SK-N-SH treated with all-trans-retinoic acid at 6 μM for 48 hours (cell line): ENCODE measurements at regions not wholly inside any gene's neighbourhood (a gene's known extent, or its start where the extent isn't known, plus 50 kb on each side); places are given as distances from the start of the nearest gene placed in this dataset.

Experiments
- GLIS3 ChIP-seq: fragments of 250-450 bp; sonication (Bioruptor Pico); IDR thresholded peaks from 2 replicates; pipeline ENCODE4 v1.5.0; 2020; ENCODE audit warnings: mild to moderate bottlenecking, moderate library complexity
- PPARA ChIP-seq: fragments of 250-450 bp; sonication (Bioruptor Pico); IDR thresholded peaks from 2 replicates; pipeline ENCODE4 v1.5.0; 2020; ENCODE audit warnings: mild to moderate bottlenecking, borderline replicate concordance
- TCF4 ChIP-seq: fragments of 250-450 bp; sonication (Bioruptor Pico); IDR thresholded peaks from 2 replicates; pipeline ENCODE4 v1.8.0; 2021; ENCODE audit warnings: mild to moderate bottlenecking, moderate library complexity, borderline replicate concordance
- ZFP3 ChIP-seq: fragments of 250-450 bp; sonication (Bioruptor Pico); IDR thresholded peaks from 2 replicates; pipeline ENCODE4 v1.5.0; 2020; ENCODE audit warnings: mild to moderate bottlenecking, moderate library complexity
- ZFP30 ChIP-seq: fragments of 450-650 bp; formaldehyde crosslinking; IDR thresholded peaks from 2 replicates; pipeline ENCODE4 v1.5.0; 2022; ENCODE audit warnings: mild to moderate bottlenecking, moderate library complexity
- ZNF565 ChIP-seq: fragments of 450-650 bp; formaldehyde crosslinking; conservative IDR thresholded peaks from 2 replicates; pipeline ENCODE4 v1.5.0; 2020; ENCODE audit warnings: low read depth, mild to moderate bottlenecking, moderate library complexity
- ZNF70 ChIP-seq: fragments of 450-650 bp; formaldehyde crosslinking; IDR thresholded peaks from 2 replicates; pipeline ENCODE4 v1.5.0; 2020; ENCODE audit warnings: mild to moderate bottlenecking, moderate library complexity

DNA sequence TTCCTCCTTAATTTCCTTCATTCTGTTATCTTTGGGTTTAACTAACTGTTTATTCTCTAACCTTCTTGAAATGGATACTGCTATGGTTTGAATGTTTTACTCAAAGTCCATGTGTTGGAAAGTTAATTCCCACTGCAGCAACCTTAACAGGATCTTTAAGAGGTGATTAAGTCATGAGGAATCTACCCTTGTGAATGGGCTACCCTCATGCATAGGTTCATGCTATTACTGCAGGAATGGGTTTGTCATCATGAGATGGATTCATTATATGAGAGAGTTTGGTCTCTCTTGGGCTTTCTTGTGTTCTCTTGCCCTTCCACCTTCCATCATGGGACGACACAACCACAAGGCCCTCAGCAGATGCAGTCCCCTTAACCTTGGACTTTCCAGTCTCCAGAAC lies 516.9 kb downstream of the ADGRL2 start:
- no peak for TF ChIP-seq ZFP30 (CRISPR knock-in tag)
- TF ChIP-seq PPARA (CRISPR knock-in tag), result no peak
- no peak for TF ChIP-seq ZFP3 (CRISPR knock-in tag)
- no peak for TF ChIP-seq ZNF70 (CRISPR knock-in tag)
- TF ChIP-seq TCF4 (CRISPR knock-in tag), result no peak
- no peak for TF ChIP-seq GLIS3 (CRISPR knock-in tag)
- TF ChIP-seq ZNF565 (CRISPR knock-in tag), result no peak
